Right lobe of liver (tissue), 6 donors: ENCODE measurements at regions not wholly inside any gene's neighbourhood (a gene's known extent, or its start where the extent isn't known, plus 50 kb on each side); places are given as distances from the start of the nearest gene placed in this dataset.
"Not testable (repeated sequence)": the region's sequence is repeated elsewhere in the genome, so short reads cannot be mapped to it uniquely, and the experiment has no call there.

ENCODE experiments used
- ATAC-seq, 4 donors: fragments of 200-7000 bp; cut with Tn5 transposase; one replicate each; pipeline ENCODE4 v1.9.1; 2020; ENCODE audit warnings: mild to moderate bottlenecking in 4 of 4, moderate library complexity in 4 of 4
- DNase-seq, 3 donors: peaks; one replicate each; pipeline ENCODE4 v3.0.0-alpha.2; 2020
- H3K27ac ChIP-seq, 3 donors: fragments of 200-600 bp; one replicate each; pipeline ENCODE4 v1.8.0; 2022
- H3K27me3 ChIP-seq, 2 donors: fragments of 200-600 bp; one replicate each; pipeline ENCODE4 v1.8.0; 2022
- H3K36me3 ChIP-seq, 4 donors: fragments of 200-600 bp; sonication (generic) in 1 of 4; one replicate each; pipeline versions ENCODE4 v1.5.1 to v1.8.0; 2017 to 2022; ENCODE audit warnings: control low read depth in 1 of 4
- H3K4me1 ChIP-seq, 4 donors: fragments of 200-600 bp; sonication (generic) in 1 of 4; one replicate each; pipeline versions ENCODE4 v1.5.1 to v1.8.0; 2017 to 2022; ENCODE audit warnings: control low read depth in 1 of 4
- H3K4me3 ChIP-seq, 3 donors: fragments of 200-600 bp; one replicate each; pipeline ENCODE4 v1.8.0; 2022
- H3K9me3 ChIP-seq, 4 donors: fragments of 200-600 bp; sonication (generic) in 1 of 4; one replicate each; pipeline versions ENCODE4 v1.5.1 to v1.8.0; 2017 to 2022; ENCODE audit warnings: control low read depth in 1 of 4
- CTCF ChIP-seq, 4 donors: fragments of 200-600 bp in 3 of 4; fragments of 450-650 bp in 1 of 4; IDR thresholded peaks; one replicate each; pipeline versions ENCODE4 v1.5.1 to v1.8.0; 2016 to 2022; ENCODE audit warnings: antibody characterized with exemption in 4 of 4, mild to moderate bottlenecking in 2 of 4
- POLR2A ChIP-seq: fragments of 450-650 bp; IDR thresholded peaks from one replicate; pipeline ENCODE4 v1.6.1; 2017; ENCODE audit warnings: antibody characterized with exemption, mild to moderate bottlenecking
- WGBS: methylation state at CpG from one replicate; pipeline ENCODE4 v1.1.6; 2018; ENCODE audit warnings: low coverage, low lambda C conversion rate; ENCODE audit not compliant: insufficient coverage; ENCODE audit errors: missing lambda C conversion rate; 5-methylcytosine and 5-hydroxymethylcytosine counted together
- intact Hi-C, 2 donors: fragments of 100-400 bp; cut with DNase I; formaldehyde crosslinking; loops; one replicate each; pipeline versions ENCODE4 v1.11.2 to v1.14.1; 2022
- donor health status: DM: no; HTN: yes; CAD: no.
- donor health status: DM: no; HTN: no; CAD: no.
- donor health status: DM: no; HTN: no; CAD: no.
- donor health status: DM: no; HTN: yes; CAD: no.
- donor health status: DM: no; HTN: yes; CAD: no.

GRCh38 chr2:116167107-116167506 lies 1647.4 kb upstream of the DDX18 start:
- TF ChIP-seq CTCF (IDR thresholded peaks at IDR 0.05) (no peak), POLR2A (no peak)
- ATAC-seq (no peak), DNase-seq (no peak)
- Histone ChIP-seq H3K27ac (no peak overlapping the region), H3K9me3 (no peaks in the 10 kb centered on the region), H3K4me3 (no peak overlapping the region), H3K27me3 (no peaks in the 10 kb centered on the region), H3K4me1 (no peaks in the 10 kb centered on the region), H3K36me3 (no peaks in the 10 kb centered on the region)
- intact Hi-C loops = no loop called here

- Histone ChIP-seq H3K27ac (no peak overlapping the region), H3K4me1 (no peaks in the 10 kb centered on the region), H3K4me3 (no peak overlapping the region), H3K27me3 (no peaks in the 10 kb centered on the region), H3K9me3 (no peaks in the 10 kb centered on the region), H3K36me3 (no peaks in the 10 kb centered on the region)
- TF ChIP-seq CTCF (IDR thresholded peaks at IDR 0.05) (no peak), POLR2A (no peak)
- DNase-seq = no peak
- intact Hi-C loops = no loop called here
- WGBS = 15% methylated on average over 3 of the region's 3 CpGs
- no peak for ATAC-seq
These were observed 1634.4 kb upstream of the DDX18 start for GRCh38 chr2:116180072-116180471.

- H3K27me3 ChIP-seq, ATAC-seq, H3K9me3 ChIP-seq, H3K4me3 ChIP-seq, intact Hi-C loops, DNase-seq, H3K27ac ChIP-seq, H3K4me1 ChIP-seq, H3K36me3 ChIP-seq: not testable (repeated sequence)
- WGBS = 18% methylated on average over 2 of the region's 2 CpGs
These were observed 1623.8 kb upstream of the DDX18 start for GRCh38 chr2:116190684-116191083.

GRCh38 chr2:116200086-116200485 lies 1614.4 kb upstream of the DDX18 start:
- ATAC-seq (no peak), DNase-seq (no peak)
- Histone ChIP-seq H3K4me3 (no peak overlapping the region), H3K27ac (no peak overlapping the region), H3K27me3 (no peaks in the 10 kb centered on the region), H3K9me3 (no peaks in the 10 kb centered on the region), H3K4me1 (no peaks in the 10 kb centered on the region), H3K36me3 (no peaks in the 10 kb centered on the region)
- WGBS = 52% methylated on average over 2 of the region's 2 CpGs
- intact Hi-C loops = no loop called here
- TF ChIP-seq POLR2A = no peak
- no peak for TF ChIP-seq CTCF (IDR thresholded peaks at IDR 0.05)

GRCh38 chr2:116211719-116212118 lies 1602.8 kb upstream of the DDX18 start:
- Histone ChIP-seq H3K4me1 (no peaks in the 10 kb centered on the region), H3K36me3 (no peaks in the 10 kb centered on the region), H3K9me3 (no peaks in the 10 kb centered on the region), H3K27ac (no peak overlapping the region), H3K27me3 (no peaks in the 10 kb centered on the region), H3K4me3 (no peak overlapping the region)
- TF ChIP-seq POLR2A (no peak), CTCF (IDR thresholded peaks at IDR 0.05) (no peak)
- WGBS = 24% methylated on average over 3 of the region's 3 CpGs
- DNase-seq (no peak), ATAC-seq (no peak)
- intact Hi-C loops = no loop called here
